T47D (cell line): ENCODE measurements at regions not wholly inside any gene's neighbourhood (a gene's known extent, or its start where the extent isn't known, plus 50 kb on each side); places are given as distances from the start of the nearest gene placed in this dataset.
"Not testable (repeated sequence)": the region's sequence is repeated elsewhere in the genome, so short reads cannot be mapped to it uniquely, and the experiment has no call there.

Experiments
- DNase-seq, 2 experiments: peaks; one replicate each; pipeline versions ENCODE4 v3.0.0 to v3.0.0-alpha.2; 2011 to 2012; ENCODE audit warnings: low read depth in 1 of 2, low spot score in 1 of 2
- JUND ChIP-seq: IDR thresholded peaks from 2 replicates; pipeline ENCODE4 v1.6.1; 2012; ENCODE audit warnings: low read depth
- in situ Hi-C: cut with HindIII; loops from 2 replicates; pipeline ENCODE4 v1.10.0; 2016; ENCODE audit warnings: low sequenced_read_pairs, low pct_unique_long_range_greater_than_20kb

DNA sequence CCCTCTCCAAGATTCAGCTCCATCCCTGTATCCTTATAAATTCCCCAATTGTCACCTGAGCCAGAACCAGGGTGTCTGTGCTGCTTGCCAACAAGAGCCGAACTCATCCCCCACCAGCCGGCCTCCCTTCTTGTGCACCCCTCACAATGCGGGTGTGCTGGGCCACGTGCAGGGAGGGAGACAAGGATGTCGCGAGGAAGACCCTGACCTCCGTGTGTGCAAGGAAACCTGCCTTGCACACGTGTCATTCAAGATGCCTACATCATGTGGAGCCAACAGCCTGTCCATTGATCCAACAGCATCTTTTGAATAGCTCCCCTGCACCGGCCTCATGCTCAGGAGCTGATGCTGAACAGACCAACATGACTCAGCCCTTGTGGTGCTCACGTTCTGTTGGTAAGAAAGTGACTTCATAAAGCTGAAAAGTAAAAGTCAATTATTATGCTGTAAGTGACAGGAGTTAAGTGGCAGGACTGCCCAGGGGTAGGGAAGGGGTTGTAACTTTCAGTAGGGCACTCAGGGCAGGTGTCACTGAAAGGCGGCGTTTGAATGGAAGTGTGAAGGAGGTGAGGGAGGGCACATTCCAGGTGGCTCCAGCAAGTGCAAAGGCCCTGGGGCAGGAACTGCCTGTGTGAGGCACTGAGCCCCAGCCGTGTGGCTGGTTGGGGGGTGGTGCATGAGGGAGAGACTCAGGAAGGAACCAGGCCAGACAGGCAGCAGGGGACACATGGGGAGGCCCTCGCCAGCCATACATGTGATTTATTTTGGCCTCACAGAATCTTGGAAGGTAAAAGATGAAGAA is 302.2 kb downstream of the FOXL1 start:
- in situ Hi-C loops: no loop called here
- no peak for DNase-seq
- no peak for TF ChIP-seq JUND

DNA sequence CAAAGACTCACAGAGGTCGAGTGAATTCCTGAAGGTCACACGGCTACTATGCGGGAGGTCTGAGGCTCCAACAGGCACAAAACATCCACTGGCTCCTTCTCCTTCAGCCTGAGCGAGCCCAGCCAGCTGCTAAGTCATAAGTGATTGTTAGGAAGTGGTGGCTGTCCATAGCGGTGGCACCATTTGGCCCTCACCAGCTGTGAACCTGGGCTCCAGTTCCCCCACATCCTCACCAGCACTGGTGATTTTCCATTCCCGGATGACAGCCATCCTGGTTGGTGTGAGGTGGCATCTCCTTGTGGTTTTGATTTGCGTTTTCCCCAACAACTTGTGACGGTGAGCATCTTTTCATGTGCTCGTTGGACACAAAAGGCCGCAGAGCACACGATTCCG is 302.8 kb downstream of the FOXL1 start:
- no peak for DNase-seq
- no peak for TF ChIP-seq JUND
- in situ Hi-C loops: no loop called here

DNA sequence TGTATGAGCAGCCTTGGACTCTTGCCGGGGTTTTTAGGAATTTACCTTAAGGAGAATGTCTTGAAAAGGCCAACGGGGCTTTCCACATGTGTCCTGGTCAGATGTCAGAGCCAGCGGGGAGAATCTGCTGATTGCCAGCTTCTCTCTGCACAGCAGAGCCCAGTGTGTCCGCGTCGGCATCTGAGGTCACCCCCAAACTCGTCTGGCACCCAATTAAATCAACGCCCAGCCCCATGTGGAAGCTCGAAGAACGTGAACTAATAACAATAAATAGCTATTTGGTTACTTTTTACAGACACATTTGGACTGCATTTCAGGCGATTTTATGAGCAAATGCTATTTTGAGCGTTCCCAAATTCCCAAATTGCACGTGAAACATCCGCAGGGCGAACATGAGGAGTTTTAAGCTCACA is 303.5 kb downstream of the FOXL1 start:
- DNase-seq: no peak
- TF ChIP-seq JUND: no peak
- in situ Hi-C loops: no loop called here

DNA sequence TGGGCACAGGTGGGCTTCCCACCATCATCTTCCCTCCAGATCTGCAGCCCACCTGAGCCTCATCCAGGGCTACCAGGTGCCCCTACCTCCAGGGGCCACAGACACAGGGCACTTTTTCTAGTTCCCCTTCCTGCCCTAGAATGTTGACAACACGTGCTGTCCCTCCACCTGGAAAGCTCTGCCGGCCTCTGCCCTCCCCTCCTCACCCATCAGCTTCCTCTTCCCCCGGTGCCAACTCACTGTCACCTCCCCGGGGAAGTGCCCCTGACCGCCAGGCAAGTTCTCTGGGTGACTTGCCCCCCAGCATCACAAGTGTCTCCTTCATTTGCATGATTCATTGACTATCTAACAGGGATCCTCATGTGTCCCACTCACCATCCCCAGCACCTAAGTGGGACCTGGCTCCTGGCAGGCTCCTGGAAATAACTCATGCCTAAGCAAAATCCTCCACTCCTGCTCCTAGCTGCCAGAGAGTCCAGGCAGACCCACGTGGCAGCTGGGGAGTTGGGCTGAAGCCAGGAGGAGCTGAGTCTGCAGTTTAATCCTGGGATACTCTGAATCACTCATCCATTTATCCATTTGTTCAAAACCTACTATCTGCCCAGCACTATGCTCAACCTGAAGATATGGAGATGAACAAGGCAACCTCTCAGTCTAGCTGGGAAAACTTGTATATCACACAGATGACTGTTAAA is 304.4 kb downstream of the FOXL1 start:
- in situ Hi-C loops: no loop called here
- no peak for DNase-seq
- TF ChIP-seq JUND: no peak

DNA sequence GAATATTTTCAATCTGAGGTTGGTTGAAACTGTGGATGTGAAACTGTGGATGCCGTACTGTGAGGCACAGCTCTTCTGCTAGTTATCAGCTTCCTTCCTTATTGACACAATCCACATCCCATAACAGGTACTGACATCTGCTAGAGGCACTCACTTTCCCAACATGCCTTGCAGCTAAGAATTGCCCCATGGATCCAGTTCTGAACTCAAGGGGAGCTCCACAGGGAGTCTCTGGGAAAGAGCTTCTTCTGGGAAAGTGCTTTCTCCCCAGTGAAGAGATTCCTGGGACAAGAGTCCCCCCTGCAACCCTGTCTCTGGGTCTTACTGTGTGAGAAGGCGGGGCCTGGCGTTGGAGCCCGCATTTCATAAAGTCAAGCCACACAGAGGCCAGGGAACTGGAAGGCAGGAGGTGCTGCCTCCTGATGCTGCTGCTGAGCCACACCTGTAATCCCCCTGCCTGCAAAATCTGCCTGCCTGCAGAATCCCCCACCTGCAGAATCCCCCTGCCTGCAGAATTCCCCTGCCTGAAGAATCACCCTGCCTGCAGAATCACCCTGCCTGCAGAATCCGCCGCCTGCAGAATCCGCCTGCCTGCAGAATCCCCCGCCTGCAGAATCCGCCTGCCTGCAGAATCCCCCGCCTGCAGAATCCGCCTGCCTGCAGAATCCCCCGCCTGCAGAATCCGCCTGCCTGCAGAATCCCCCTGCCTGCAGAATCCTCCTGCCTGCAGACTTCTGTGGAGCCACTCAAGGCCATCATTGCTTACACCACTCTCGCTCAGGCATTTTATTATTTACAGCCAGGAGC is 305.4 kb downstream of the FOXL1 start:
- no peak for DNase-seq
- TF ChIP-seq JUND: no peak
- in situ Hi-C loops: no loop called here

DNA sequence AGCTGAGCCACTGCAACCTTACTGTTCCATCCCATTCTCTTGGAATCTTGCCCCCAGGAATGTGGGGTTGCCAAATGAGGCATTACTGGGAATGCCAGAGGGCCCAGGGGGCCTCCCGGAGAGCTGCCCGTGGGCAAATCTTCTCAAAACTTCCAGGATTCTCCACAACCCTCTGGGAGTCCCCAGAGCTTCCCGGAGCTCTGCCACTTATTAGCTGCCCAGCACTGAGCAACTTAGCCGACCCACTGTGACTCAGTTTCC is 306.0 kb downstream of the FOXL1 start:
- no peak for DNase-seq
- in situ Hi-C loops: no loop called here
- no peak for TF ChIP-seq JUND

DNA sequence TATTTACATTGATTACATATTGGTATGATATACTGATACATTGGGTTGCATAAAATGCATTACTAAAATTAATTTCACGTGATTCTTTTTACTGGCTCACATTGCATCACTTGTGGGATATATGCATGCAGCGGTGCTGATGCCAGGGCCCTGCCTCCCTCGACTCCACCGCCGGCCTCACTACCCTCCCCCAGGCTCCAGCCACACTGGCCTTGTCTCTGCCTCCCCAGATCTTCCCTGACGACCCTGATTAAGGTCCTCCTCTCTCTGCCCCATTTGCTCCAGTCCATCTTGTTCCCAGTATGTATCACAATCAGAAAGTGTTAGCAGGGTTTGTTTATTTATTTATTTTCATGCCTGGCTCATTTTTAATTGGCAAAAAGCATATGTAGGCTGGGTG is 306.8 kb downstream of the FOXL1 start:
- DNase-seq: no peak
- TF ChIP-seq JUND: no peak
- in situ Hi-C loops: no loop called here

DNA sequence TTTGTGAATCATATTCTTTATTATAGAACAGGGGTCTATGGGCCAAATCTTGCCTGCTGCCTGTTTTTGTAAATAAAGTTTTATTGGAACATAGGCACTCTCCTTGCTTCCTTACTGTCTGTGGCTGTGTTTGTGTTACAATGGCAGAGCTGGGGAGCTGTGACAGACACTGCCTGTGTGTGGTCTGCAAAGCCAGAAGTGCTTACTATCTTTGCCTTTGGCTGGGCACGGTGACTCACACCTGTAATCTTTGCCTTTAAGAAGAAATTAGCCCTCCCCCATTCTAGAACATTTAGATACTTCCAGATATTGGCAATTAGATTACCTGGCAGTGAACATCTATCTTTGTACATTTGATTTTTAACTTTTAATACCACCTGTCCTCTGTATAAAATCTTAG is 308.3 kb downstream of the FOXL1 start:
- DNase-seq: no peak
- no peak for TF ChIP-seq JUND
- in situ Hi-C loops: no loop called here

DNA sequence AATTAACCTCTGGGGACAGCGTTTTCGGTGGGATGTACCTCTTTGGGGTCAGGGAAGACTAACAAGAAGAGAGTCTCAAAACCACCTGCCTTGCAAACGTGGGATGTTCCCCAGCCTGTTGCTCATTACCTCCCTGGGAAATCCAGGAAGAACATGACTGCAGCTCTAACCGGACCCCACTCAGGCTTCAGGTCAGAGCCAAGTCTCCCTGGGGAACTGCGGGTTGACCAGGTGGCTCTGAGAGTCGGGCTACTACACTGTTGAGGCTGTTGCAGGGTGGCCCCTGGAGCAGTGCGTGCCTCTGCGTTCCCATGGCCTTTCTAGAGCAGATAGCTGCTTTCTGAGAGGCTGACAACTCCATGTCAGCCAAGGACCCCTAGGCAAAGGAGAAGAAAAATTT is 309.1 kb downstream of the FOXL1 start:
- in situ Hi-C loops: no loop called here
- DNase-seq: no peak
- TF ChIP-seq JUND: no peak

DNA sequence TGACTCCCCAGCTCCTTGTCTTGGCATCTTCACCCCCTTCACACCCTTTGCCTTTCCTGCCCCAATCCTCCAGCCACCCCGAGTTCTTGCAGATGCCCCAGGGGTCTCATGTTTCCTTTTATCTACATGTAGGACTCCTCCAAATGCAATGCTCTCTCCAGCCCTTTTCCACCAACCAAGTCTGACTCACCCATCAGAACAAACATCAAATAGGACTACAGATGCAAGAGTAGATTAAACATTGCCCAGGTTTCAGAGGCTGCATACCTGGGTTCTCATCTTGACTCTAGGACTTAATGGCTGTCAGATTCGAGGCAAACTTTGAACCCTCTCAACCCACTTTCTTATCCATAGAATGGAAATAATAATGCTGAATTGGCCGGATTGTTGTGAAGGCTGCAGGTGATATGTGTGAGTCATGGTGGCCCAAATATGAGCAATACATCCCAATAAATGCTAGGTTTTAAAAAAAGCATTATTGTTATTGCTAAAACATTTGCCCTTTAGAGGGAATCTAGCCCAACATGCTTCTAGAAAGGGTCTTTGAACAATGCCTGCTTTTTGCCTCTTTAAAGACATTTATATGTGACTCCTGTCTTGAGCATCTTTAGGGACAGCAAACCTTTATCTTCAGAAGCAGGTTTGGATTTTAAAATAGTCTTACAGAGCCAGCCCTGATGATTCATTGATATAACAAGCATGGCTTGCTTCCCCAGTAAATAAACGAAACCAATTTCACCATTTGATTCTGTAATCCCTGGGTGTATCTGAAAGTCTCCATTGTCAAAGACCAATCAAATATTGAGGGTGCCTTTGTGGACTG is 310.1 kb downstream of the FOXL1 start:
- no peak for DNase-seq
- TF ChIP-seq JUND: no peak
- in situ Hi-C loops: no loop called here

DNA sequence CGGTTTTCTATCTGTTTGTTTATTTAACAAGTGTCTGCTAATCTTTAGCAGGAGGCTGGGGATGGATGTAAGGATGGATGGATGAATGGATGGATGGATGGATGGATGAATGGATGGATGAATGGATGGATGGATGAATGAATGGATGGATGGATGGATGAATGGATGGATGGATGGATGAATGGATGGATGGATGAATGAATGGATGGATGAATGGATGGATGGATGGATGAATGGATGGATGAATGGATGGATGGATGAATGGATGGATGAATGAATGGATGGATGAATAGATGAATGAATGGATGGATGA is 310.7 kb downstream of the FOXL1 start:
- DNase-seq, in situ Hi-C loops: not testable (repeated sequence)

DNA sequence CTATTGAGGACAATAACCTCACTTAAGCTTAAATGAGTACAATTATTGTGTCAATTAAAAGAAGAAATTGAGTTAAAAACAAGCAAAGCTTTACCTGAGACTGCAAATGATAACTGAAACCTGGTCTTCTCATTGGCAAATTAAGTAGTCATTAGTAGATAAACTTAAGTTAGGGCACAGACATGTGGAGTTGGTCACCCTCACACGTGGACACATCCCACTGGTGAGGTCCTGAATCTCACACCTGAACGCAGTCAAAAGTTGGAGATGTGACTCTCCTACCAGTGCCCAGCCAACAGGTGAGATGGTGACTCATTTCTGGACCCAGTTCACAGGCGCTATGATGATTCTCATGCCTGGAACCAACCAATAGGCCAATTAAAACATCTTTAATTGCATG is 311.6 kb downstream of the FOXL1 start:
- no peak for TF ChIP-seq JUND
- in situ Hi-C loops: no loop called here
- no peak for DNase-seq

DNA sequence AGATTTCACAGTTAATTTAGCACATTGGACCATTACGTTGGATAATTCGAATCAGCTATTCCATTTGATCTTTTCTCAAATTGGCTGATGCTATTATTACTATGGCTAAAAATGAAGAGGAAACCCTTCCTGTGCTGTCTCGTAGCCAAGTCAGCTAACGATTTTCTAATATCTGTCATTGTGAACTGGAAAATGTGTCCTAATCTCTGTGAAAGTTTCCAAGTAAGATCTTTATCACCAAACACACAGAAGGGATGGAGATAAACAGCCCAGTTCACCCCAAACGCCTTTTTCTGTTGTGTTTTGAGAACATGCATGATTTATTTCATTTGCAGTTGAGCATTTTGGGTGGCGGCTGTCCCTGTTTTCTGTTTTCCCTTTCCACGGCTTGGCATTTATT is 312.8 kb downstream of the FOXL1 start:
- in situ Hi-C loops: no loop called here
- no peak for TF ChIP-seq JUND
- no peak for DNase-seq
